CD14-positive monocyte (primary cell): ENCODE measurements at regions not wholly inside any gene's neighbourhood (a gene's known extent, or its start where the extent isn't known, plus 50 kb on each side); places are given as distances from the start of the nearest gene placed in this dataset.

Experiments
- DNase-seq, 3 donors: peaks; one replicate each; pipeline ENCODE4 v3.0.0-alpha.2; 2011 to 2022
- H2AFZ ChIP-seq: 2 replicates; pipeline ENCODE4 v1.6.0; 2012; ENCODE audit warnings: mild to moderate bottlenecking, low read depth, low read length, inconsistent platforms; ENCODE audit not compliant: insufficient read depth, poor library complexity, severe bottlenecking
- H3K27ac ChIP-seq, 2 donors: 1 replicate in 1 of 2; 2 replicates in 1 of 2; pipeline ENCODE4 v1.5.1; 2012 to 2013; ENCODE audit warnings: low read length in 2 of 2, control low read depth in 1 of 2, inconsistent platforms in 1 of 2, low read depth in 1 of 2, mild to moderate bottlenecking in 1 of 2
- H3K27me3 ChIP-seq, 2 donors: one replicate each; pipeline versions ENCODE4 v1.6.0 to v1.6.1; 2011 to 2013; ENCODE audit warnings: low read length in 2 of 2; ENCODE audit not compliant: control insufficient read depth in 2 of 2, insufficient read depth in 2 of 2
- H3K36me3 ChIP-seq, 2 donors: replicated peaks in 1 of 2; 1 replicate in 1 of 2; 2 replicates in 1 of 2; pipeline versions ENCODE4 v1.5.1 to v1.6.1; 2012 to 2013; ENCODE audit warnings: low read length in 2 of 2, control low read depth in 1 of 2, inconsistent platforms in 1 of 2, mild to moderate bottlenecking in 1 of 2; ENCODE audit not compliant: insufficient read depth in 2 of 2, control insufficient read depth in 1 of 2
- H3K4me1 ChIP-seq, 2 donors: 1 replicate in 1 of 2; 2 replicates in 1 of 2; pipeline versions ENCODE4 v1.5.1 to v1.6.1; 2012 to 2013; ENCODE audit warnings: low read length in 2 of 2, control low read depth in 1 of 2, inconsistent platforms in 1 of 2, mild to moderate bottlenecking in 1 of 2, moderate library complexity in 1 of 2; ENCODE audit not compliant: insufficient read depth in 2 of 2, control insufficient read depth in 1 of 2
- H3K4me2 ChIP-seq: replicated peaks from 2 replicates; pipeline ENCODE3; 2012; ENCODE audit warnings: low read length, moderate library complexity, mild to moderate bottlenecking; ENCODE audit not compliant: poor library complexity, severe bottlenecking; ENCODE audit errors: extremely low read depth
- H3K4me3 ChIP-seq, 3 experiments: fragments of 200-600 bp in 1 of 3; sonication (generic) in 1 of 3; replicated peaks in 1 of 3; 1 replicate in 2 of 3; 2 replicates in 1 of 3; pipeline ENCODE4 v1.5.1; 2011 to 2013; ENCODE audit warnings: low read length in 3 of 3, mild to moderate bottlenecking in 3 of 3, control low read depth in 2 of 3, low read depth in 2 of 3, inconsistent platforms in 1 of 3, moderate library complexity in 1 of 3
- H3K79me2 ChIP-seq: 2 replicates; pipeline ENCODE4 v1.6.0; 2012; ENCODE audit warnings: mild to moderate bottlenecking, control low read depth, inconsistent platforms, low read length, moderate library complexity; ENCODE audit not compliant: insufficient read depth
- H3K9ac ChIP-seq: 2 replicates; pipeline ENCODE4 v1.6.0; 2017; ENCODE audit warnings: low read length, mild to moderate bottlenecking; ENCODE audit not compliant: insufficient read depth, poor library complexity, severe bottlenecking
- H3K9me3 ChIP-seq, 2 donors: replicated peaks in 1 of 2; 1 replicate in 1 of 2; 2 replicates in 1 of 2; pipeline versions ENCODE4 v1.5.1 to v1.6.1; 2012 to 2013; ENCODE audit warnings: low read length in 2 of 2, control low read depth in 1 of 2; ENCODE audit not compliant: control insufficient read depth in 1 of 2, insufficient read depth in 1 of 2
- H4K20me1 ChIP-seq: 2 replicates; pipeline ENCODE4 v1.6.0; 2012; ENCODE audit warnings: mild to moderate bottlenecking, low read length, control low read depth, moderate library complexity; ENCODE audit not compliant: insufficient read depth
- H3K27ac Mint-ChIP-seq, 7 donors: one replicate each; pipeline ENCODE4 v1.8.0; 2020; ENCODE audit warnings: mild to moderate bottlenecking in 7 of 7, mixed read lengths in 7 of 7, moderate library complexity in 6 of 7, inconsistent platforms in 2 of 7
- H3K27me3 Mint-ChIP-seq, 3 donors: one replicate each; pipeline ENCODE4 v1.8.0; 2021 to 2022; ENCODE audit warnings: low read depth in 3 of 3, mild to moderate bottlenecking in 3 of 3, mixed read lengths in 3 of 3, moderate library complexity in 3 of 3, inconsistent platforms in 1 of 3
- H3K36me3 Mint-ChIP-seq, 2 donors: one replicate each; pipeline ENCODE4 v1.8.0; 2020; ENCODE audit warnings: mixed read lengths in 2 of 2, inconsistent platforms in 1 of 2, mild to moderate bottlenecking in 1 of 2
- H3K4me1 Mint-ChIP-seq: one replicate; pipeline ENCODE4 v1.8.0; 2020; ENCODE audit warnings: mild to moderate bottlenecking, mixed read lengths
- H3K4me3 Mint-ChIP-seq, 2 donors: one replicate each; pipeline ENCODE4 v1.8.0; 2020; ENCODE audit warnings: mild to moderate bottlenecking in 2 of 2, mixed read lengths in 2 of 2, moderate library complexity in 1 of 2
- H3K9me3 Mint-ChIP-seq, 7 donors: one replicate each; pipeline ENCODE4 v1.8.0; 2020 to 2022; ENCODE audit warnings: mixed read lengths in 7 of 7, mild to moderate bottlenecking in 6 of 7, moderate library complexity in 6 of 7, inconsistent platforms in 2 of 7
- CTCF ChIP-seq: fragments of 200-600 bp; IDR thresholded peaks from one replicate; pipeline ENCODE4 v1.8.0; 2022; ENCODE audit warnings: antibody characterized with exemption, mild to moderate bottlenecking
- WGBS: methylation state at CpG from one replicate; pipeline ENCODE4 v1.1.5; 2013; ENCODE audit warnings: missing lambda C conversion rate; ENCODE audit not compliant: insufficient coverage; 5-methylcytosine and 5-hydroxymethylcytosine counted together
- intact Hi-C, 2 donors: fragments of 100-400 bp; cut with micrococcal nuclease; formaldehyde crosslinking; loops; one replicate each; pipeline versions ENCODE4 v1.15.0 to v1.15.1; 2023

GRCh38 chr12:75947156-75947723 is 84.3 kb downstream of the PHLDA1 start:
- DNase-seq, result no peak
- Mint-ChIP-seq H3K36me3 (peaks cover 0 to 2% of the 10 kb centered on the region in 2 donors), H3K27ac (no peak overlapping the region), H3K4me3 (no peak overlapping the region), H3K27me3 (peaks cover 0 to 4% (median 2%) of the 10 kb centered on the region in 3 donors), H3K9me3 (peaks cover 0 to 10% (median 0%) of the 10 kb centered on the region in 7 donors), H3K4me1 (peaks cover 19% of the 10 kb centered on the region)
- H2AFZ ChIP-seq, result no peak overlapping the region
- H3K4me2 ChIP-seq, result no peak overlapping the region
- H3K4me3 ChIP-seq, result no peak overlapping the region
- no peaks in the 10 kb centered on the region for H3K9me3 ChIP-seq
- no peak overlapping the region for H3K27ac ChIP-seq
- intact Hi-C loops, result no loop called here
- H4K20me1 ChIP-seq, result no peaks in the 10 kb centered on the region
- H3K79me2 ChIP-seq, result no peaks in the 10 kb centered on the region
- no peaks in the 10 kb centered on the region for H3K36me3 ChIP-seq
- H3K9ac ChIP-seq, result no peak overlapping the region
- no peaks in the 10 kb centered on the region for H3K27me3 ChIP-seq
- WGBS, result no CpG with 5 or more reads among the region's 4 CpGs
- H3K4me1 ChIP-seq, result peaks cover 16 to 18% of the 10 kb centered on the region in 2 donors
- no peak for TF ChIP-seq CTCF

- Histone ChIP-seq H3K36me3 (no peaks in the 10 kb centered on the region), H3K27me3 (no peaks in the 10 kb centered on the region), H3K4me2 (no peak overlapping the region), H3K9ac (no peak overlapping the region), H3K9me3 (no peaks in the 10 kb centered on the region), H3K4me3 (no peak overlapping the region), H3K27ac (peak overlapping the region in 1 of 2 donors; percentile 89), H3K4me1 (peaks cover 16 to 18% of the 10 kb centered on the region in 2 donors), H3K79me2 (no peaks in the 10 kb centered on the region), H4K20me1 (no peaks in the 10 kb centered on the region), H2AFZ (no peak overlapping the region)
- no peak for DNase-seq
- Mint-ChIP-seq H3K9me3 (peaks cover 2 to 12% (median 4%) of the 10 kb centered on the region in 7 donors), H3K27me3 (peaks cover 0 to 2% (median 2%) of the 10 kb centered on the region in 3 donors), H3K36me3 (peaks cover 0 to 2% of the 10 kb centered on the region in 2 donors), H3K4me3 (no peak overlapping the region), H3K27ac (peak overlapping the region in 3 of 7 donors; percentile 86 to 97 (median 96)), H3K4me1 (peaks cover 19% of the 10 kb centered on the region)
- no CpG with 5 or more reads among the region's 4 CpGs for WGBS
- intact Hi-C loops, result no loop called here
- TF ChIP-seq CTCF, result no peak
Observed at GRCh38 chr12:75945581-75945980, 86.0 kb downstream of the PHLDA1 start.
